HG03571 (cell line): ENCODE measurements at regions not wholly inside any gene's neighbourhood (a gene's known extent, or its start where the extent isn't known, plus 50 kb on each side); places are given as distances from the start of the nearest gene placed in this dataset.
"Not testable (repeated sequence)": the region's sequence is repeated elsewhere in the genome, so short reads cannot be mapped to it uniquely, and the experiment has no call there.

ENCODE experiments used
- ATAC-seq: cut with Tn5 transposase; IDR thresholded peaks from one replicate; pipeline ENCODE4 v1.9.1; 2021; ENCODE audit not compliant: unreplicated experiment

DNA sequence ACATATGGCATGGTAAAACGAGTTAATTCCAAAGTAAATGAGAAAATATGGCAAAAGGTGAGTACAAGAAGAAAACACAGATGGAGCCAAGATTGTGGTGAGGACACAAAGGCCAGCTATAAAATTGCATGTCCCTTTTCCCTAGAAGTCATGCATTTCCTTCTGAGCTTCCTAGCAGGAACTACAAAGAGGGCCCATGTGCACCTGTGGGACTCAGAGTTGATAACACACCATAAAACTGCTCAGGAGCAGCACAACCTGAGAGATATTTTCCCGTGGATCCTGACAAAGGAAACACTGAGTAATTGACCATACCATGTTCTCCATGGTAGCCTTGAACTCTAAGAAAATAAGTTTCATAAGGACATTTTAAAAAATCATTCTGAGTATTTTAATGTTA is 228.3 kb downstream of the DLEU7 start:
- no peak for ATAC-seq

DNA sequence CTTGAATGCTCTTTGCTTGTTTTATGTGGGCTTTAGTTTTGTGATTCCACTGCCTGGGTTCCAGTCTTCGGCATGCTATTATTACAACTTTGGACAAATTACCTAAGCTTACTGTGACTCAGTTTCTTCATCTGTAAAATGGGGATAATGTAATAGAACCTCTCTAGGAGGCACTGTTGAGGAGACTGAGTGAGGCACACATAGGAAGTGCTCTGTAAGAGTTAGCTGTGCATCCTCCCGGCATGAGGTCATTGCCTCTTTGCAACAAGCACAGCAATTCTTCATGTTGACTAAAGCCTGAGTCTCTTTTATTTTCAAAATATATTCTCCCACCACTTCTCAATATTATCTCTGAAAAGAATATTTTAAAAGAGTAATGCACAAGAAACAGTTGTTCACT is 227.4 kb downstream of the DLEU7 start:
- ATAC-seq, result no peak

DNA sequence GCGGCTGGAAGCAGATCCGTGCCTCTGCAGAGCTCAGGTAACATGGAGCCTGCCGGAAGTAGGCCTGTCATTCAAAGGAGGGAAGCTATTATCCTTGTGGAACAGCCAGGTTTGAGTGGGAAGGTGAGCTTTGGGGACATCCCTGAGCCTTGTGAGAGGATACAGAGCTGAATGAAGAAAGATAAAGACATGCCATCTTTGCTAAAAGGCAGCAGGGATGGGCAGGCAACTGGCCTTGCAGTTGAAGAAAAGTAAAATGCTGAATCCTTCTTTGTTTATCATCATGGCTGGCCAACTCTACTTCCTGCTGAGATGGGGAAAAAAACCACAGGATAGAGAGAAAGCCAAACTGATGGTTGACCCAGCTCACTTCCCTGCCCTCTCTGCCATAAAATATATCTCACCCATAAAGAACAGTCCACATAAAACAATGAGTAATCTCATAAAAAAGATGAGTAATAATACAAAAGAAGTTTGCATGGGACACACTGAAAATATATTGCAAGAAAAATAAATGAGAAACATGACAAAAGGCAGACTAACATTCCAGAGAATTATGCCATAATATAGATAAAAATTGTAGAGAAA is 226.3 kb downstream of the DLEU7 start:
- ATAC-seq, result no peak

DNA sequence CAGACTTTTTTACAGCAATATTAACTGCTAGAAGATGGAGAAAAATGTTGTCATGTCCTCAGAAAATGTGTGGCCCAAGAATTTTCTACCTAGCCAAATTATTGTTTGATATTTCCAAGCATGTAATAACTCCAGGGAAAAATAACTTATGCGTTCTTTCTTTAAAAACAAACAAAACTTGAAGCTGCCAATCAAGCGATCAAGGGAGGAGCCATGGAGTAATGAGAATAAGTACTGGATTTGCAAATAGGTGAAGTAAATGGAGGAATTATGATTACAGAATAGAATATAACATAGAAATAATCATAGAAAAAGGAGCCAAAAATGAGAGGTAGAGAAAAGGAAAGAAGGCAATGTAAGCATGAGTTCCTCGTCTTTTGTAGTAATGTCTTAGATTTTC is 225.3 kb downstream of the DLEU7 start:
- no peak for ATAC-seq

DNA sequence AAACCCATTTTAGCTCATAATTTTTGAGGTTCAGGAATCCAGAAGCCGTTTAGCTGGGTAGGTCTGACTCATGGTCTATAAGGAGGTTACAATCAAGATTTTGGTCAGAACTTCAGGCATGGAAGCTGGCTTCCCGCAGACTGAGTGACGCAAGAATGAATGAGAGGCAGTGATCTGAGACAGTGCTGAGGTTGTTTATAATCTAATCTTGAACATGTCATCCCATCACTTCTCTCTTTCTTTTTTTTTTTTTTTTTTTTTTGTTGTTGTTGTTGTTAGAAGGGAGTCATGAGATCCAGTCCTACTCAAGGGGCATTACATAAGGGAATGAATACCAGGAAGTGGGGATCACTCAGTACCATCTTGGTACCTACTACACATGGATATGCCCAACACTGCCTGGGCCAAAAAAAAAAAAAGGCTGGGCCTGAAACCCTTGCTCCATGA is 217.4 kb downstream of the DLEU7 start:
- ATAC-seq, result no peak

DNA sequence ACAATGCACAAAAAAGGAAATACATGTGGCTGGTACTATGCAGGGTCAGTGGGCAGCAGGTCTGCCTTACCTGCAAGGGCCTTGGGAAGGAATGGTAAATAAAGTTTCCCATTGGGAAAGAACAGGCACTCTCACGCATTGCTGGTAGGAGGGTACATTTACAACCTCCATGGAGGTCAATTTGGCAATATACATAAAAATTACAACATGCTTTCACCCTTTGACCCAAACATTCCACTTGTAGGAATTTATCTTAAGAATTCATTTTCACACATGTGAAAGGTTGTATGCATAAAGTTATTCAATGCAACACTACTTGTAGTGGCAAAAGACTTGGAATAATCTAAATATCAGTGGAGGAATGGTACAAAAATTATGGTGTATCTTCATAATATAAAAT is 216.4 kb downstream of the DLEU7 start:
- ATAC-seq, result no peak

DNA sequence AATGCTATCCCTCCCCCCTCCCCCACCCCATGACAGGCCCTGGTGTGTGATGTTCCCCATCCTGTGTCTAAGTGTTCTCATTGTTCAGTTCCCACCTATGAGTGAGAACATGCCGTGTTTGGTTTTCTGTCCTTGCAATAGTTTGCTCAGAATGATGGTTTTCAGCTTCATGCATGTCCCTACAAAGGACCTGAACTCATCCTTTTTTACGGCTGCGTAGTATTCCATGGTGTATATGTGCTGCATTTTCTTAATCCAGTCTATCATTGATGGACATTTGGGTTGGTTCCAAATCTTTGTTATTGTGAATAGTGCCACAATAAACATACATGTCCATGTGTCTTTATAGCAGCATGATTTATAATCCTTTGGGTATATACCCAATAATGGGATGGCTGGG is 215.0 kb downstream of the DLEU7 start:
- not testable (repeated sequence) for ATAC-seq

DNA sequence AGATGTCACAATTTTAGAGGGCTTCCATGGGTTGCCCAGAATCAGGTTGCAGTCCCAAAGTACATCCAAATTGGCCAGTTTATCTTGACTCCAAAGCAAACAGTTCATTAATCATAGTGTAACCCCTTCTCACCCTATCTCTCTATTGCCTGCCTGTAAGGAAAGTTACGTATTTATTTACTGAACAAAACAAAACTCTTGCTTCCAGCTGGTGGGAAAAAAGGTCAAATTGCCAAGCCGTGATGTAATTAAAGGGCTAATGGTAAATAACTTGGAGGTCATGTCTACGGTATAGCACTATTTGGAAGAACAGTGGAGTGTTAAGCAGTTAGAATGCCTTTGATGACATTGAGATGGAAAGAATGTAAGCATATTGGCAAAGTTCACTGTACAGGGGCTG is 214.0 kb downstream of the DLEU7 start:
- ATAC-seq, result no peak

DNA sequence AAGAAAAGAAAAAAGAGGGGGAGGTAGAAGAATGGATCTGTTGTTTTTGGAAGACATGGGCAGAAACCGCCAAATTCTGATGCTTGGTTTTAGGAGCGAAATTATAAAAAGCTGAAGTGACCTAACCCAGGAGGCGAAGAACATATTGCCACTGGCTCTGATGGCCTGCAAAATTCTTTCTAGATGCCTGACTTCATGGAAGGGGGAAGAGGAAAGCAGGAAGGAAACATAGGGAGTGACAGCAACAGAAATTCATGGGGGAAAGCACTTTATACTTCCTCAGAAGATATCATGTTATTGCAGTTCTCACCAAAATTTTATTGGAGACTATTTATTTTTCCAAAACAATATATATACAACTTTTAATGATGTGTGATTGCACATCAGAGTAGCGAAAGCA is 213.5 kb downstream of the DLEU7 start:
- no peak for ATAC-seq

DNA sequence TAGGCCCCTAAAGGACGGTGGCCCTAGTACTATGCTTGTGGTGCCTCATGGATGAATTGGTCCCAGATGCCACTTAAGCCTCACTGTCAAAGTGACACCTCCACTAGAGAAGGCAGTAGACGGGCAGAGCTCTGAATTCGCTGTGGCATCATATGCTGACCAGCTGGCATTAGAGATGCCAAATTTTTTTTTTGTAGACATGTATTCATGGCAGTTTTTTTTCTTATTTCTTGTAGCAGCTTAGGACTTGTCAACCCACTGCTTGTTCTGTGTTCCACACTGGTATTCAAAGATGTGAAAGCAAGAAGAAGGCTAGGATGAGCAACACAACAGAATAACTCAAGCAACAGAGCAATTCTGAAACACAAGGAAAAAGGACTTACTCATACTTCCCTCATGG is 212.5 kb downstream of the DLEU7 start:
- ATAC-seq, result no peak

DNA sequence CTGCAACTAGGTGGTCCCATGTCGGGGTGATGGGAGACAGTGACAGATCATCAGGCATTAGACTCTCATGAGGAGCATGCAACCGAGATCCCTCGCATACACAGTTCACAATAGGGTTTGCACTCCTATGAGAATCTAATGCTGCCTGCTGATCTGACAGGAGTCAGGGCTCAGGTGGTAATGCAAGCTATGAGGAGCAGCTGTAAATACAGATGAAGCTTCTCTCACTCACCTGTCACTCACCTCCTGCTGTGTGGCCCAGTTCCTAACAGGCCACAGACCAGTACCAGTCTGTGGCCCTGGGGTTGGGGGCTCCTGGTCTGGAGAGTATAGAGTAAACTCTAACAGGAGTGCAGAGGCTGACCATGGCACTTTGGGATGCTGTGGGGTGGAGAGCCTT is 209.2 kb downstream of the DLEU7 start:
- no peak for ATAC-seq

DNA sequence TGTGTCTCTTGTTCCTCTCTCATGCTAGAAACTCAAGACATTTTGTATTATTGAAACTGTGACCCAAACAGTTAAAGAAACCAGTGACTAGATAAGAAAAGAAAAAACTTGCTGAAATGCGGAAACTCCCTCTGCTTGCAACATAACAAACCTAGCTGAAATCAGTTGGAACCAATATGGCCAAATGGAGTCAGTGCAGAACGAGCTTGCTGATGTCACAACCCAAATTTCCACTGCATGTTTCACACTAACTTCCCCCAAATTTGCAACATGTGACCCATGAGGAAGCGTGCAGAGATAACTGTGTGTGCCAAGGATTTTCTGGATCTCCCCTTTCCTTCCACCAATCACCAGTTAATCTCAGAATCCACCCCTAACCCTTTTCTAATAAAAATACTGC is 208.0 kb downstream of the DLEU7 start:
- no peak for ATAC-seq

DNA sequence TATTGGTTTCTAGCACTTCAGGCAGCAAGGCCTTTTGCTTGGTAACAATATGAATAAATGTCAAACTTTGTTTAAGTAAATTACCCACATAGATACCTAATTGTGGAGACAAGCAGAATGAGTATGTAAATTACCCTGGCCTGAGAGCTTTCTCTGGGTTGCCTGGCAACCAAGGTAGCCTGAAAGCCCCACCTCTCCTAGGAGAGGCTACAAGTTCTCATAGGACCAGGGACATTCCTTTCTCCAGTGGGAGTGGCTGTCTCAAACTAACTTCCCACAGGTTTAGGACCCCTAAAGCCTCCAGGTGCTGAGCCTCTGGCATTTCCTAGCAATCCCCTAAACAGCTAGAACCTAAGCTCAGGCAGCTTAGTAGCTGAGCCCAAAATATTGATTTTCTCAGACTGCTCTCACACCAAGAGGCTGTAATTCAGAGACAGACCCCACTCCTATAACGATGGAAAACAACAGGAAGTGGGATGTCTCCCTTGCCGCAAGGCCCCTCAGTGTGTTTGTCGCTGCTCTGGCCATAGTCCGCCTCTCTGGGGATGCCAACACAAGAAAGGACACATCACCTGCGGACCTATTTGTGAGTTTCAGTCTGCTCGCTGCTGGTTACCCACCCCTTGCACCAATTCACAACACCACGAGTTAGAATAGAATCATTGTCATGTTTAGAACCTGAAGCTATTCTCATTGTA is 207.3 kb downstream of the DLEU7 start:
- ATAC-seq, result no peak

DNA sequence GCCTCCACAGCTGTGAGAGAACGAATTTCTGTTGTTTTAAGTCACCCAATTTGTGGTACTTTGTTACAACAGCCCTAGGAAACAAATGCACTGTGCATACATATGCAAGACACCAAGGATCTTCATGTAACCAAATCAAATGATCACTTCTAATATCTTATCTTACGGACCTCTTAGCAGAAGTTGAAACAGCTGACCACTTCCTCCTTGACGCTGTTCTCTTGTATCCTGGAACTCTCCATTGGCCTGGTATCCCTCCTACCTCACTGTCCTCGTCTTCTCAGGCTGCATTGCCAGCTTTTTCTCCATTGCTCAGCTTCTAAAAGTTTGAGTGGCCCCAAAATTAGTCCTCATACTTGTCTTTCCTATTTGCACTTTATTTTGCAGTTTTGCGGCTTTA is 200.4 kb downstream of the DLEU7 start:
- no peak for ATAC-seq

DNA sequence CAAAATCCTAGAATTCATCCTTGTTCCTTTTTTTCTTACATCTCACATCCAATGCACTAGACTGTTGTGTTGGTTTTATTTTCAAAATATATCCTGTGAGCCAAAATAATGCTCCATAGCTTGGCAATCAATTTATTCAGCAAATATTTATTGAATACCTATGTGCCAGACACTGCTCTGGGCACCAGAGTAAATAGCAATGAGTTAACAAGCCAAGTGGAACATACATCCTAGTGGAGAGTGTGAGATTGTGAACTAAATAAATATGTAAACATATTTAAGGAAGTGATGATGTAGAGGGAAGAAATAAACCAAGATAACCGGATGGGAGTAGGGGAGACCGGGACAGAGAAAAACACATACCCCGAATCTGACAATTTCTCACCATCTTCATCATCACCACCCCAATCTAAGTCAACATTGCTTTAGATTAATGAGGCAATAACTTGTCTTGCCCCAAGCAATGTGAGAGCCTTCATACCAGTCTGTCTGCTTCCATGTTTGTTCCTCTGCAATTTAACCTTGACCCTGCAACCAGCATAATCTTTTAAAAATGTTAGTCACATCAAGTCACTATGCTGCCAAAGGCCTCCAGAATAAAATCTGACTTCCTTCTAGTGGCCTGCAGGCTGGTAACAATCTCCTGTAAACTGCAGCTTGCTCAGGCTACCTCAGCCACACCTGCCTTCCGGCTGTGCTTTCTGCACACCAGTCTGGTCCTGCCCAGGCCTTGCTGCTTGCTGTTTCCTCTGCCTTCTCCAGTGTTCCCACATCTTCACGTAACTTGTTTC is 199.2 kb downstream of the DLEU7 start:
- no peak for ATAC-seq

DNA sequence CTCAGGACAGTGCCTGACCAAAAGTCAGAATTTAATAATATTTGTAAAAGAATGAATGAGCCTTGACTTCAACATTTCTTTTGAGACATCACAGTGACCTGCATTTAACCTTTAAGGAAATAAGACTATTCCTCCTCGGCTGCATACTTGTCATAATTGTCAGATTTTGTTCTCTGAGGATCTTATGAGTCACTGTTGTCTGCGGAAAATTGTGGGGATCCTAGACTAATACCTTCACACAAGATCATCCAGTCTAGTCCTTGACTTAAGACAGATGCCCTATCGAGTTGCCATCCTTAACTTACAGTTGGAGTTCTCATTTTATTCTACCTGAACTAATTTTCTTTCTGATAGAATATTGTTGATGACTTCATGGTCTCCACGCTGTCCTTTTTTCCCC is 198.4 kb downstream of the DLEU7 start:
- no peak for ATAC-seq

DNA sequence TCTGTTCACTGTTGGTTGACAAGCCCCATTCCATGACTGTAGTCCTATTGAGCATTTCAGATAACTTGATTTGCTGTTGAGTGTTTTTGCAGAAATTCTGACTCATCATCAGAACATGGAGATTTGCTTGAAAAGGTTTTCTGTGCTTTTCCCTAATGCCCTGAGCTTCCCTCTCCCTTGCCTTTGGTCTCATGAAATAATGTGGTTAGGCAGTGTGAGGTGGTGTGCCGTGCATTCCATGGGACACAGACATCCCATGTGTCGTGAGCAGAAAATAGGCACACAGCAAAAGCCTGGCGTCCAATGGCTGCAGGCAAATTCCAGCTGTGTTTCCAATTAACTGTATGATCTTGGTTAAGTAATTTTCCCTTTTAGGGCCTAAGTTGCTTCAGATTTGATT is 197.4 kb downstream of the DLEU7 start:
- ATAC-seq, result no peak

DNA sequence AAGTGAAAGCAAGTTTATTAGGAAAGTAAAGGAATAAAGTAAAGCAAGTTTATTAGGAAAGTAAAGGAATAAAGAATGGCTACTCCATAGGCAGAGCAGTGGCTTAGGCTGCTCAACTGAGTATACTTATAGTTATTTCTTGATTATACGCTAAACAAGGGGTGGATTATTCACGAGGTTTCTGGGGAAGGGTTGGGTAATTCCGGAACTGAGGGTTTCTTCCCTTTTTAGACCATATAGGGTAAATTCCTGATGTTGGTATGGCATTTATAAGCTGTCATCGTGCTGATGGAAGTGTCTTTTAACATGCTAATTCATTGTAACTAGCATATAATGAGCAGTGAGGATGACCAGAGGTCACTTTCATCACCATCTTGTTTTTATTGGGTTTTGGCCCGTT is 194.3 kb downstream of the DLEU7 start:
- ATAC-seq, result no peak

DNA sequence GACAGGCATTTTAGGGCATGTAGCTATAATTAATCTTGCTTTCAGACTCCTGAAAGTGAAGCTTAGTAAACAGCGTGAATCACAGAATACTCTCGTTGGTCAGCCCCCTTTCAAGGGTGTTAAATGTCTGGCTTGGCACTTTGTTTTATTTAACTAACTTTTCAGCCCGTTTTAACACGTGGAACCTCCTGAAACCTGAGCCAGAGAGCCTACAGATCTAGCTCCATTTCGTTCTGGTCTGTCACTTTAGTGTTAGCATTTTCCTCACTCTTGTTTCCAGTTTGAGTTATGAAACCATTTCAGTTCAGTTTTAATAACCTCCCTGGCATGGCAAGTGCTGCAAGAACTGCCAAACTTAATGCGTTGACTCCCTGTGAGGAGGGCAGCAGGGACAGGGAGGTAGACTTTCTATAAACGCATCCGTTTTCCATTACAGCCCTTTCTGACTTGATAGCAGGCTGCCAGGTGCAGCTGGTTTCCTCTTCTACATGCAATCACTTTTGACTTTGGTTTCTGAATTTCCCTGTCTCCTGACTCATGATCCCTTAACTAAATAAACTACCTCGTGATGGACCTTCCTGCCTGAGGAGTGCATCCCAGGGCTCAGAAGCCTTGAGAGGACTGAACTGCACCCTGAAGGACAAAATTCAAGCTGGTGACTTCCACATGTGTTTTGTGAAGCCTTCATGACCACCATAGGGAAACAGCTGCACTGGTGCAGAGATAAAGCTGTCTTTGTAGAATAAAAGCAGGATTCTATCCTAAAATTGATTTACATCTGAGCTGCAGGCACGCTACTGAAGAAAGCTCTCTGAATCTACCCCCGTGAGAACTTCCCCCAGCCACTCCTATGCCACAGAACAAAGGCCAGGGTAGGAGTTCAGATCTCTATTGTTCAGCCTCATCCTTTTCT is 192.6 kb downstream of the DLEU7 start:
- no peak for ATAC-seq

DNA sequence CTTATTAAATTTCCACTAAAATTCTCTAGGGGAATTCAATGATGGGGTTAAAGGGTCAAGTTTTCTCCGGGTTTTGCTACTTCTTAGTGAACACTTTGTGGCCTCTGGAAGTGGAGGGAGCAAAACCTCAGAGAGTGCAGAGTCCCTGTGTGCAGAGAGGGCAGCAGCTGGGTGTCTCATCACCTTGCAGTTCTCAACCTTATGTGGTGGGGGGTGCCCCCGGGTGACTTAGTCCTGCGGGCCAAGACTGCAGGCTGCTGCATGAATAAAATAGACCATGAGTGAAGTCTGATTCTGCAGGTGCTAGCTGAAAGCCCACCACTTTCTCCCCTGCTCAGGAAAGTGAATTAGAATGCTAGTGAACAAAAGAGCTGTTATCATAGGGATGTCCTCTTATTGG is 191.6 kb downstream of the DLEU7 start:
- no peak for ATAC-seq

DNA sequence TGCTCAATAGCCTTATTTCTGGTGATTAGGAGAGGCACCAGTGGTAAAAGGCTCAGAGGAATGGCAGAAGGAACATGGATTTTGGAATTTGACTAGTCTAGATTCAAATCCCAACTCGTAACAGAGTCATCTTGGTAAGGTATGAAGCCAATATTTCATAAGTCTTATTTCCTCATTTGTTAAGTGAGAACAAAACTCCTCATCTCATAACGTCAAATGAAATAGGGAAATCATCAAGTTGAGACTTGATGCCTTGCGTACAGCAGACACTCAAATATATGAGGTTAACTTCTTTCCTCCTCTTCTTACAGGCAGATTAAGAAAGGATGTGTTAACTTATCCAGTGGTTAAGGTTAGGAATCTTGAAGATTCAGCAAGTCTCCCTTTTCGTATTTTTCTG is 189.2 kb downstream of the DLEU7 start:
- ATAC-seq, result no peak
